Gastroesophageal sphincter (tissue), 3 donors: ENCODE measurements at regions not wholly inside any gene's neighbourhood (a gene's known extent, or its start where the extent isn't known, plus 50 kb on each side); places are given as distances from the start of the nearest gene placed in this dataset.

Source experiments
- POLR2AphosphoS5 ChIP-seq: sonication (generic); formaldehyde crosslinking; IDR thresholded peaks from one replicate; pipeline ENCODE4 v1.6.1; 2017; ENCODE audit warnings: antibody characterized with exemption
- TF ChIP-seq, protein P1 (sequence below), 4 experiments: fragments of 200-600 bp in 2 of 4; fragments of 450-650 bp in 2 of 4; sonication (generic) in 1 of 4; IDR thresholded peaks; one replicate each; pipeline ENCODE4 v1.5.1; 2017 to 2019; ENCODE audit warnings: antibody characterized with exemption in 4 of 4, mild to moderate bottlenecking in 2 of 4, moderate library complexity in 2 of 4

GRCh38 chr11:26106726-26107125 lies 225.2 kb upstream of the ANO3 start:
- TF ChIP-seq POLR2AphosphoS5, result no peak
- TF ChIP-seq, protein P1, sequence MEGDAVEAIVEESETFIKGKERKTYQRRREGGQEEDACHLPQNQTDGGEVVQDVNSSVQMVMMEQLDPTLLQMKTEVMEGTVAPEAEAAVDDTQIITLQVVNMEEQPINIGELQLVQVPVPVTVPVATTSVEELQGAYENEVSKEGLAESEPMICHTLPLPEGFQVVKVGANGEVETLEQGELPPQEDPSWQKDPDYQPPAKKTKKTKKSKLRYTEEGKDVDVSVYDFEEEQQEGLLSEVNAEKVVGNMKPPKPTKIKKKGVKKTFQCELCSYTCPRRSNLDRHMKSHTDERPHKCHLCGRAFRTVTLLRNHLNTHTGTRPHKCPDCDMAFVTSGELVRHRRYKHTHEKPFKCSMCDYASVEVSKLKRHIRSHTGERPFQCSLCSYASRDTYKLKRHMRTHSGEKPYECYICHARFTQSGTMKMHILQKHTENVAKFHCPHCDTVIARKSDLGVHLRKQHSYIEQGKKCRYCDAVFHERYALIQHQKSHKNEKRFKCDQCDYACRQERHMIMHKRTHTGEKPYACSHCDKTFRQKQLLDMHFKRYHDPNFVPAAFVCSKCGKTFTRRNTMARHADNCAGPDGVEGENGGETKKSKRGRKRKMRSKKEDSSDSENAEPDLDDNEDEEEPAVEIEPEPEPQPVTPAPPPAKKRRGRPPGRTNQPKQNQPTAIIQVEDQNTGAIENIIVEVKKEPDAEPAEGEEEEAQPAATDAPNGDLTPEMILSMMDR (IDR thresholded peaks at IDR 0.05), result no peak
